B cell (primary cell): ENCODE measurements at regions not wholly inside any gene's neighbourhood (a gene's known extent, or its start where the extent isn't known, plus 50 kb on each side); places are given as distances from the start of the nearest gene placed in this dataset.

Experiments used
- CTCF ChIP-seq: fragments of 200-600 bp; IDR thresholded peaks from one replicate; pipeline ENCODE4 v1.8.0; 2022; ENCODE audit warnings: antibody characterized with exemption, mild to moderate bottlenecking
- EZH2 ChIP-seq: IDR thresholded peaks from 2 replicates; pipeline ENCODE4 v1.6.1; 2012; ENCODE audit warnings: borderline replicate concordance, low read depth, mild to moderate bottlenecking, moderate library complexity, low read length; ENCODE audit not compliant: insufficient read depth, poor library complexity, severe bottlenecking

GRCh38 chr3:145727476-145727875, 433.5 kb downstream of the PLOD2 start:
- no peak for TF ChIP-seq CTCF
- TF ChIP-seq EZH2: no peak
